ENCODE measurements at regions not wholly inside any gene's neighbourhood (a gene's known extent, or its start where the extent isn't known, plus 50 kb on each side); places are given as distances from the start of the nearest gene placed in this dataset.

DNA sequence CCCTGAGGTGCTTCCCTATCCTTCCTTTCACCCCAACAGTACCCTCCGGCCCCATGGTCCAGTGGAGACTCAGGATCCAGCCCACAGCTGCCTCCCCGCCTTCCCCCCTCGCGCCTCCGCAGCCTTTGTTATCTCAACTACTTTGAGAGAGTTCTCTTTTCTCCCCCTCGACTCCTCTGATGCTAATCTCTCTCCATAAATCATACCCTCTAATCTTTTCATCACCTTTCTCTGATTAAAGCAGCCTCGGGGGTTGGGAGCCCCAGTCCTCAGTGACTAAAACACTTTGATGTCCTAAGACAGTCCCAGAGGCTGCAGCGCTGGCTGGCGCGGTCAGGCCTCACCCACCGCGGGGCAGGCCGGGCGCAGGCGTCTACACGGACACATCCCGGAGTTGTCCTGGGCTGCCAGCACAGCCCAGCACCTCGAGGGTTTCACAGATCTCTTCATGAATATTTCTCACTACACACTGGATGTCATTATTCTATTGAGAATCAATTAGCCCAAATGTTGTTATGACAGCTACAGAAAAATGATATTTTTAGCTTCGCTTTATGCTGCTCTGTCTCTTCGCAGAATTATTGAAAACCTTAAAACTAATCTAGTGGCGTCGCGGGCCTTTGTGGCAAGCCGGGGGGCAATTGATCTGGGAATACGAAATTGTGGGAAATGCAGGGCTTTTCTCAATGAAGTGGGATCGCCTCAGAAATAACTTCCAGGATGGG, 289.5 kb downstream of the RRAGC start:
- no peak for DNase-seq

DNA sequence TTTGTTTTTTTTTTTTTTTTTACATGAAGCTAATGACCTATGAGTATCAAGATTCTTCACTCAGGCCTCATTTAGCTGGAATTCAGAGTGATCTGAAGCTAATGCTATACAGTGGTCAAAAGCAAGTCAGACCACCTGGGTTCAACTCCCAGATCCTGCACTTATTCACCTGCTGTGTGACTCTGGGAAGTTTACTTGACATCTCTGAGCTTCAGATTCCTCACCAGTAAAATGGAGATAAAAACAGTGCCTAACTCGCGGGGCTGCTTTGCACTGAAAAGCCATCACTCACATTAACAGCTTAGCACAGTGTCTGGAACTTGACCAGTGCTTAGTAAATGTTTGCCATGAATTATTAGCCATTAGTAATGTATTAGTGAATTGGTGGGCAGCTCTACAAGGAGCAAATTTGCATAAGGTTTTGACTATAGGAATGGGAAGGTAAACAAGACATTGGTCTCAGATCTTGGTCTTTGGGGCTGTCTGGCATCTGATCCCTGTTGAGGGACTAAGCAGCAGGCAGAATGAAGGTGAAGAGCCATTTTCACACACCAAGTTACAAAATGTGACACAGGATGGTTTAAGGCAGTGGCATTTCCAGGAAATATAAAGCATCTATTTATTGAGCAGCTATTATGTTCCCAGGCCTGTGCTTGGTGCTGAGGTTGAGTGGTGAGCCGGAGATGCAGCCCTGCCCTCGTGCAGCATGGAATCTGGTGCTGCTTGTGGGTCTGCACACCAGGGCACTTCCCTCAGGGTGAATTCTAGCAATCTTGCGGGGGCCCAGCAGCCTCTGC, 291.3 kb downstream of the RRAGC start:
- no peak for DNase-seq

DNA sequence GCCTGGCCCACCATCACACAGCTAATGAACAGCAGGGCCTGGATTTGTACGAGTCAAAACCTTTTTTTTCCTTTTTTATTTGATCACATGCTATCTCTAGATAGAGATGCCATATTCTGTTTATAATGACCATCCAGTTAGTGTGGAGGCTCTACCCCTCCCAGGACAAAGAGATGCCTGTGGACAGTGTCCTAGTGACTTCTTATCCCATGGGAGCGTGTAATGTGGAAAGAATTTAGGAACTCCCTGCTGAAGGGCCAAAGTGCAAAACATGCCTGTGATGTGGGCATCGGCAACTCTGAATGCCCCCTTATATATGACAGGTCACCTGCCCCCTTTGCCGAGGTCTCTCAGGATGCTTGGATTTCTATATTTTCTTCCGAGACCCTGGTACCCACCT, 292.2 kb downstream of the RRAGC start:
- no peak for DNase-seq

DNA sequence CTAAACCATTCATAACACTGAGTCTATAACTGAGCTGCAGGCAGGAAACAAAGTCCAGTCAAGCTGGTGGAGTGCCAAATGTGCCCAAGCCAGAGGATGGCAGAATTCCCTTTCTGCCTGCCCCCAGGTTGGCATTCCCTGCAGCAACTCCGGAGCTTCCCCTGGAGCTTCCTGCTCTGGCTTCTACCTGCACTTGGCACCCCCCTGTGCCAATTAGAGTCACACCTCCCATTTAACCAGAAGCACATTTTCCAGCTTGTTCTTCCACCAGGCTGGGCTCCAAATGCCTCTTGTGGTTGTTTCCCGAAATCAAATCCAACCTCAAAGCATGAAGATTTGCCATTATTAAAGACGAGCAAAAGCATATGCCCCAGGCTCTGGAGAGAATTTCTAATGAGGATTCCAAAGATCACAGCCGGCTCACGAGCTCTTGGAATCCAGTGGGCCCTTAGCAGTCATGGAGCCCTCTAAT, 294.5 kb downstream of the RRAGC start:
- no peak for DNase-seq

DNA sequence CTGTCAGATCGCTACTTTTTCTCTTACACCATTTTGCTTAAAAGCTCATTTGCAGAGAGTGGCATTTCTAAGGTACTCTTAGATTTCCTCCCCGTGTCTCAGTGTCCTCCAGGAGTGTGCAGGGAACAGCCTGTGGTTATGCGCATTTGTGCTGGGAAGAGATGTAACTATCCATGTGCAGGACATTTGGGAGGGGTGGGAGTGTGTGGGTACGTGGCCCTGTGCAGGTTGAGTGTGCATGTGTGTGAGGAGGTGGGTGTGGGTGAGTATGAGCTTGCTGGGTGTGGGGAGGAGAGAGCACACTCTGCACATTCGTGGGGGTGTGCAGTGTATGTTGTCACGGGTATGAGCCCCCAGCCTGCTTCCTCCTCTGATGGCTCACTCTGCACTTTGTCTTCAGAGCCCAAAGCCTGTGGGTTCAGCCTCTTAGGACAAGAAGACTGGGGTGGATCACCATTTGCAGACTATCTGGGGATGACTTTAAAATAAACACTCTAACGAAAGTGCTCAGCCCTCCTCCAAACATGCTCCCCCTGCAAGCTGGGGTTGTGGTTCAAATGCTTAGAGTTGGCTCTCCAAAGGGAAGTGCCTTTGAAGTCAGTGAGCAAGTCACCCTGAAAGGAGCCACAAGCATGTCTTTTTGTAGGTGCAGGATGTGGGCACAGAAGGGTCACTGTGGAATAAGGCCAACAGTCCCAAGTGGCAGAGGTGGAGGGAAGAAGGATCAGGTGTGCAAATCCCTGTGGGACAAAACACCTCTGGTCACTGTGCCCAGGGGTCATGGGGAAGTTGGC, 295.4 kb downstream of the RRAGC start:
- DNase-seq, result no peak

DNA sequence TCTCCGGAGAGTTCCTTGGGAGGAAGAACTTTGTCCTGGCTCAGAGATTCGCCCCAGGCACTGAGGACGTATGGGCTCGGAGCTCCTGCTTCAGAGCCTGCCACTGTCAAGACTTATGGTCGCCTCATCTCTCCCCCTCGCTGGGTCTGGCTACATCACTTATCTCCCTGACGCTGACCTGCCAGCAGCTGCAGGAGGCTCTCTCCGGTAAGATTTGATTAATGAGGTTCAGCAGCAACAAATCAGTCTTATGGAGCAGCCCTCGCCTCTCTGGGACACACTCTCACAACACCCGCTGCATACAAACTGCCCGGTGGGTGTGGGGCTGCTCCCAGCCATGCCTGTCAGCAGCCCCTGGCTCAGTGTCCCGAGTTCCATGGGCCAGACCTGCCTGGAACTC, 297.8 kb downstream of the RRAGC start:
- no peak for DNase-seq

DNA sequence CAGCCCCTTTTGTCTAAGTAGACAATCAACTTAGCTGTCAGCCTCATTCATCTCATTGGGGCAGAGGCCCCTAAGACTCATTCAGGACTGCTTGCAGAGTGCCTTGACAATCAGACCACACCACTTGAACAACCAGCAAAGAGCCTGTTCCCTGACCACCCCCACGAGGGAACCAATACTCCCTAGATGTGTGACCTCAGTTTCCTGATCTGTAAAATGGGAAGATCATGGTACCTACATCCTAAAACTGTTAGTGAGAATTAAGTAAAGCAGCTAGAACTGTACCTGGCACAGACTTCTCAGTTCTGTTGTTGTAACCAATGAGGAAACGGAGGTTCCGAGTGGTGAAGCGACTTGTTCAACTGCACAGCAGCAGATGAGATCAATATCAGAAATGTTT, 298.5 kb downstream of the RRAGC start:
- no peak for DNase-seq

DNA sequence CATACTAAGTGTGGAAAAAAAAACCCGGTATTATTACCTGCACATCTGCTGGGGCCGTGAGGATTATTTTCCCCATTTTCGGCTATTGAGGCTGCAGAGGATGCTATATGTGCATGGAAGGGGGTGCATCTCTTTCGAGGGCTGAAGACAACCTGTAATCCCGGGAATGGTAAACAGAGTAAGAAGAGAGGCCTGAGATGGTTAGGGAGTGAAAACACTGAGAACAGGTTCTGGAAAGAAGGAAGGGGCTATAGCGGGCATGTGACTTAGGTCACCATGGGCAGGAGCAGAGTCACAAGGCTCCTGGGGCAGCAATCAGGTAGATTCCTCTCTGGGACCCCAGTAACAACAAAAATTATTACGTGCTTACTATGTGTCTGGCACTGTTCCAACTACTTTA, 299.1 kb downstream of the RRAGC start:
- DNase-seq, result no peak

DNA sequence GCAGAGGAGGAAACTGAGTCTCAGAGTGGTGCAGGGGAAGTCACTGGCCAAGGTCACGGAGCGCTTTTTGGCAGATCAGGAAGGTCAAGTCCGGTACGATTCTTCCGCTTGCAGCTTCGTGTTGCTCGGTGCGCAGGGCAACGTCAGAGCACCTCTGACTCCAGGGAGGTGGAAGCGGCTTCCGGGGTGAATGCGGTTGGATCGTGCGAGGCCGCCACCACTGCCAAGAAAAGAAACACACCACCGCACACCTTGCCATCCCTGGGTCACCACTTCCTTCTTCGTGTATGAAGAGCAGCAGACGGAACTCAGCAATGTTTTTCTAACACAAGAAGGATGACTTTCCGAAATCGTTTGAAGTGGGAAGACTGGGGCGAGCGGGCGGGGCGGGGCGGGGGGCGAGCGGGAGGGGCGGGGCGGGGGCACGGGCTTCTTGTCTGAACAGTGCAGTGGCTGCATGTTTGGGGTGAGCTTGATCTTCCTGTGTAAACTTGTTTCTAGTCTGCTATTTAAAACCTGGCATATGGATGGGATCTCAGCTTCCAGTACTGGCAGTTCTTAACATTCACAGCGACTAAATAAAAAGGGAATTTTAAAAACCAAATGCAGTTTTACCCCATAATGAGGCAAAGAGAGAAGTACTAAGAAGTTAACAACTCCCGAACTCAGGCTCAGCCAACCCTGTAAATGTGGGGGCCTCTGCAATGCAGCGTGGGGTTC, 300.0 kb downstream of the RRAGC start:
- no peak for DNase-seq

DNA sequence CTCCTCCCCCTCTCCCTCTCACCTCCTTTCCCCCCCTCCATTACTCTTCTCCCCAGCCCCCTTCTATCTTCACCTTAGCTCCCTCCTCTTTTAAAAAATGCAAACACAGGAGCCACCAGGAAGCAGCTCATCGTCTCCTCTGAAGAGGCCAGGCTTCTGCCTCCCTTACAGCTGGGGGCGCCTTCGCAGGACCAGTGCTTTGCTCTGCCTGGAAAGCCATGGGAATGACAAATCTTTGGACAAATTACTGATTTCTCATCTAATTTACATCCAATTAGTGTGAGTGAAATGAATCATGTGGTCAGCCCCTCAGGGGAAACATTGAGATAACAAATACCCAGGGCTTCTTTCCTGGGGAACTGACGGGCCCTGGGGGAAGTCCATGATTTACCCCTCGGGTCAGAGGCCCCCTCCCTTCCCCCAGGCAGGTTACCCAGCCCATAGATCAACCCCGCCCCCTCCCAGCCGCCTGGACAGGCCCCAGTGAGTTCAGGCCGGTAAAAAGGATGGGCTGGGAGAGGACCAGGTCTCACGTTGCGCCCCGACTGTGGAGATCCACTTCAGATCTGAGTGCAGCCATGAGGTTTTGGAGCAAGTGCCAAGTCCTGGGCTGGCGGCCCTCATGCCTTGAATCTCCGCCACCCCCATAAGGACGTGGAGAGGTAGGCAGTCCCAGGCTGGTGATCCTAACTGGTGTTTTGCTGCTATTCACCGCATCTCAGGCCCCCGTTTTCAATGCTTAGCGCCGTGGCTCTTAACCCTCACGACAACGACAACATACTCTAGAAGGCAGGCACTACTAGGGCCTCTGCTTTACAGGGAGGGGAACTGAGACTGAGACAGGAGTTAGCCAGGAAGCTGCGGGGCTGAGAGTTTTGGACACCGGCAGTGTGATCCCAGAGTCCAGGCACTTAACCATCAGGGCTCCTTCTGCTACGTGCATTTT, 300.8 kb downstream of the RRAGC start:
- DNase-seq, result no peak

DNA sequence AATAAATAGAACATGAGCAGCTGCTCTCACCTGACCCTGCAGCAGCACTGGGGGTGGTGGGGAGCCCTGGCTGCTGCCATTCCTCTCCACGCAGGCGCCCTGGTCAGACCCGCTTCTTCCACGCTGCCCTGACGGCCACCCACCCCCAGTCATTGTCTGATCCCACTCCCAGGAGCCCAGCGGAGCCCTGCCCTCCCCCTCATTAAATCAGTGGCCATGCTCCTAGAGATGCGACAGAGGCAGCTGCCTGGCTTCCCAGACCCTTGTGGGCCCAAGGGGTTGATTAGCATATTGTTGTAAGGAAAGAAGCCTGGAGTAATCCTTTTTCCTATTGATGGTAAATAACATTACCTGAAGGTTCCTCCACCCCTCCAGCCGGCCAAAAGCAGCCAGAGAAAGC, 301.5 kb downstream of the RRAGC start:
- no peak for DNase-seq

DNA sequence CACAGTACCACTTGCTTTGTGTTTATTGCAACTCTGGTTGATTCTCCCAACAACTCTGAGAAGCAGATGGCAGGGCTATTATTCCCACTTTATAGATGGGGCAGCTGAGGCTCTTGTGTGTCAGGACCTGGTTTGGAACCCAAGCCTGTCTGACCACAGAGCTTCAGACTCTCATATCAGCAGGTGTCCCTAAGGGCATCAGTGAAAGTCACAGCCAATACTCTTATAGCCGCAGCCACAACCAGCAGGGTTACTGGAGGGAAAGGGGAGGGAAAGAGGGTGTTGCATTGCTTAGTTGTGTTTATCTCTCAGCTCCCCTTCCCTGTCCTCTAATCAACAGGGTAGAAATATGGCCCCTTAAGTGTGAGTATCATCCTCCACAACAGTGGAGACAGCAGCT, 304.0 kb downstream of the RRAGC start:
- DNase-seq, result no peak

DNA sequence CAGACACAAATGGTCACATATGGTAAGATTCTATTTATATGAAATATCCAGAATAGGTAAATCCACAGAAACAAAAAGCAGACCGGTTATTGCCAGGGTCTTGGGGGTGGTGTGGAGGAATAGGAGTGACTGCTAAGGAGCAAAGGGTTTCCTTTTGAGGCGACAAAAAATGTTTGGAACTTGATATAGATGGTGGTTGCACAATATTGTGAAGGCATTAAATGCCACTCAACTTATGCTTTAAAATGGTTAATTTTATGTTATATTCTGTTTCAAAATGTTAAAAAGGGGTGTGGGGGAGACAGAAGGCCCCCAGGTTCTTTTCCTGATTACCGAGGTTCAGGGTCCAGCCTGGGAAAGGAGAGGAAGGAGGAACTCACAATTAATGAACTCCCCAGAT, 304.4 kb downstream of the RRAGC start:
- DNase-seq, result no peak

DNA sequence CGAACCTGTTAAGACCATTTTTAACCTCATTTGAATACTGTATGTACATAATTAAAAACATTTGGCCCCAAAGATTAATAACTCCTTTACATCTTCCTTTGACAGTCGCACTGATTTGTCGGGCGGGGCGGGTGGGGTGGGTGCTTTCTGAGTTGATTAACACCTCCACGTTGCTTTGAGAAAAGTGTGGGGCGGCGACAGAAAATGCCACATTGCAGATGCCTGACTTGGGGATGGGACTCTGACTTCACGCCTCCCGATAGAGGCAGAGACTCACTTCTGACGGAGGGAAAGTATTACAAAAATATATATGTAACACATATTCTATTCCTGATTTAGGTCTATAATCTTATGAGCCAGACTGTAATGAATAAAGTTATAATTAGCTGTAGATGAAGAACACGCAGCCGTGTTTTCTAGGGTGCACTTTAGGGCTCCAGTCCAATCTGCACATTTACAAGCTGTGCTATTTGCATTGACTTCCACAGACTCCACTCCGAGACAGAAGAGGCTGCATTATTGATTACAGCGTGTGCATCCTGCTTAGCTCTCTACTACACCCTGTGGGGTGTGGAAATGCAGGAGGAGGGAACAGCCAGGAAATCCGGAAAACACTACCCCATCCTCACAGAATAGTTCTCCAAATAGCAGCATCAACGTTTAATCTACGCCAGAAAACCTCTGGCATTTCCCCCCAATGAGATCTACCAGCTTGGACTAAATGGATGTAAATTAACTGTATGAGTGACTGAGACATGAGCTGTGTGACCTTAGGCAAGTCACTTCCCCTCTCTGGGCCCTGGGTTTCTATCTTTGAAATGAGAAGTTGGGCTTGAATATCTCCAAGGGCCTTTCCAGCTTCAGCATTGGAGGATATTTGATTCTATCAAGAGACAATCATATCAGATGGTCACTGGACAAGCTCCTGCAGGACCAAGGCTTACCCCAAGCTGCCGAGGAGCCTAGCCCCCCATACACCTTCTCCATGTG, 308.0 kb downstream of the RRAGC start:
- no peak for DNase-seq

DNA sequence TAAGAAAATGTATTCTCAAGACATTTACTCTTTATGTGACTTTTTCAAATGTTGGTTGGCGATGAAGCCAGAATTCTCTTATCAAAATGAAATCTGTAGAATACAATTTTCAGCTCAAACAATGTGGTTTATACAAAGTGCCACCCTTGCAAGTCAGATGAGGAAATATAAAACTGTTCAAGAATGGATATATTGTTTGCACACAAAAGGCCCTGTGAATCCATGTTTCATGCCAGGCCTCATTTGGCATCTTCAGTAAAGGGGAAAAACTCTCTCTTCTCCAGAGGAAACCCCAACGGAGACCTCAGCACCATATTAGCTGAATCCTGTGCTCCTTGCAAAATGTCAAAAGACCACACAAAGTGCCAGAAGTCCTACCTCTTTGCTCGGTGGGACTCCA, 310.4 kb downstream of the RRAGC start:
- no peak for DNase-seq

DNA sequence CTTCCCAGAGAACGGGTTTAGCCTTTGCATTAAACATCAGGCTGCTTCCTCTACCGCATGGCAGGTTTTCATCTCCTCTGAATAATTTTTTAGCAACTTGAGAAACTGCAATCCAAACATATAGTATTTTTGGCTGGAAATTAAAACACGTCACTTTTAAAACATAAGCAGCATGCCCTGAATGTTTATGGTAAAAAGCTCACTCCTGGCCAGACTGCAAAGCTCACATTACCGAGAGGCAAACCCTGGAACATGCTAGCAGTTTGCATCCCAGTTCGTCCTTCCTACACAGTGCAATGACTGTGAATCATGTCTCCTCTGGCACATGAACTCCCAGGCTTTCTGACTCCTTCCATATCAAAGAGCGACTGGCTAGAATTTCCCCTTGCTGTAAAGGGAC, 312.3 kb downstream of the RRAGC start:
- no peak for DNase-seq

DNA sequence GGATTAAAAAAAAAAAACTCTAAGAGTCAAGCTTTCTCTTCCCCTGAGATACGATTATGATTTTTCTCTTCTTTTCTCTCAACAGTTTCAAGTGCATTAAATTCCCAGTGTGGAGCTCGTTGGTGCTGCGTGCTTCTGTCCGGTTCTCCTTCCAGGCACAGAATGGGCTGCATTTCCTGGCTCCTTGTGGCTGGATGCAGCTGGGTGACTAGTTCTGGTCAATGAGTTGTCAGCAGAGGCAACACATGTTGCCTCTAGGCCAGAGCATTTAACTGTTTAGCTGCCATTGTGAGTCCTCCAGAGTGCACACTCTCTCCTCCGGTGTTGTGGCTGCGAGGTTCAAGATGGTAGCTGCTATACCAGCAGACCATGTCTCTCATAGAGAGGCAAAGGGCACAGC, 312.9 kb downstream of the RRAGC start:
- no peak for DNase-seq

DNA sequence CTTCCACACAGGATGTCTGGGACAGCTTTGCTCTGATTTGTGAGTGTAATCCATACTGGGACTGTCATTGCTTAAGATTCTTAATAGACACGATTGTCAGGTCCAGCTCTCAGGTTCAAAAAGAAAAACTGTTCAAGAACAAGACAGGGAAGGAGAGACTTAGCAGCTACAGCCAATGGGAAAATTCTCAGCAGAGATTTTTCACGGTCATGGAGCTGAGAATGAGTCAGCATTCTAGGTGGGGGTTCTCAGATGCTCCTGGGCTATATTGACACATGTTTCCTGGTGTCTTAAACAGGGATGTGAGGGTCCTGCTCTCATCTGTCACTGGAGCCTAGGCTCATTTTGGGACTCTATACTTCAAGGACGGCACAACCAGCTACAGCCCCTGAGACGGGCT, 318.3 kb downstream of the RRAGC start:
- no peak for DNase-seq

DNA sequence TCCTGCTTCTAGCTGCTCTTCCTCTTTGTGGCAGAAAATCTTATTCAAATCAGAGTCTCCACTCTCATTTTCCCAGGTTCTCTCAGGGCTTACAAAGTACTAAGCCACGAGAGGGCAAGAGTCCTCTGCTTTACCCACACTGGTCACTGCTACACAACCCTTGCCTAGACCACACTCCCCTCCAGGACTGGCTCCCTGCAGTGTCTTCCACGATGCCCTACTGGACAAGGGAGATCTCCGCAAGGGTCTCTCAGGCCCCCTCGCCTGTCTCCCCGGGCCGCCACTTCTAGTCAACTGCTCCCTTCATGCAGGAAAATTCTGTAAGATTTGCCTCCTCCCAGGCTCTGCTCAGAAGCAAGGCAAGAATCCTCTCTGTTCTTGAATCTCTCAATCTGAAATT, 319.6 kb downstream of the RRAGC start:
- DNase-seq, result no peak

DNA sequence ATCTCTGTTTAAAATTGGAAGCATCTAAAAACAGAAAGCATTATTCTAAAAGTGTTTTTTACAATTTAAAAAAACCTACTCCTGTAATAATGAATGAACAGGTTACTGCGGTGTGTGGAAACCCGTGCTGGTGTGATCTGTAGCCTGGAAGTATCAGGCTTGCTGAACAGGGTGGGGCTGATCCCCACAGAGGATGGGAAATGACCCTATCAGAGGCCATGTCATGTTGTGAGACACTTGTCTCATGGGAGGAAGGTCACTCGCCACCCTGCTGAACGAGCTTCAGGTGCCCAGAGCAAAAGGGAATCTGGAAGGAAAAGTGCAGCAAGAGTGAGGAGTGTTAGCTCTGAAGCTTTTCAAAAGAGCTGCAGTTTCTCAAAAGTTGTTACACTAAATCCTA, 320.7 kb downstream of the RRAGC start:
- no peak for DNase-seq

DNA sequence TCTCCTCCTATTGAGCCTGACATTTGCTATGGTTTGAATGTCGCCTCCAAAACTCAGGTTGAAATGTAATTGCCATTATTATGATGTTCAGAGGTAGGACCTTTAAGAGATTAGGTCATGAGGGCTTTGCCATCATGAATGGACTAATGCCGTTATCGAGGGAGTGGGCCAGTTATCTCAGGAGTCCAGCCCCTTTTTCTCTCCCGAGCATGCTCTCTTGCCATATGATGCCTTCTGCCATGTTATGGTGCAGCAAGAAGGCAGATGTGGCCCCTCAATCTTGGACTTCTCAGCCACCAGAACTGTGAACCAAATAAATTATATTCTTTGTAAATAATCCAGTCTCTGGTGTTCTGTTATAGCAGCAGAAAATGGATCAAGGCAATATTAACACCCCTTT, 323.5 kb downstream of the RRAGC start:
- no peak for DNase-seq
